GM19395 (cell line): ENCODE measurements at regions not wholly inside any gene's neighbourhood (a gene's known extent, or its start where the extent isn't known, plus 50 kb on each side); places are given as distances from the start of the nearest gene placed in this dataset.
"Not testable (repeated sequence)": the region's sequence is repeated elsewhere in the genome, so short reads cannot be mapped to it uniquely, and the experiment has no call there.

Experiments used
- ATAC-seq: cut with Tn5 transposase; IDR thresholded peaks from one replicate; pipeline ENCODE4 v1.9.1; 2021; ENCODE audit warnings: mild to moderate bottlenecking, moderate library complexity; ENCODE audit not compliant: unreplicated experiment

GRCh38 chr5:91839721-91840120, 456.6 kb upstream of the ARRDC3 start:
- no peak for ATAC-seq

GRCh38 chr5:91839233-91839632, 456.1 kb upstream of the ARRDC3 start:
- no peak for ATAC-seq

DNA sequence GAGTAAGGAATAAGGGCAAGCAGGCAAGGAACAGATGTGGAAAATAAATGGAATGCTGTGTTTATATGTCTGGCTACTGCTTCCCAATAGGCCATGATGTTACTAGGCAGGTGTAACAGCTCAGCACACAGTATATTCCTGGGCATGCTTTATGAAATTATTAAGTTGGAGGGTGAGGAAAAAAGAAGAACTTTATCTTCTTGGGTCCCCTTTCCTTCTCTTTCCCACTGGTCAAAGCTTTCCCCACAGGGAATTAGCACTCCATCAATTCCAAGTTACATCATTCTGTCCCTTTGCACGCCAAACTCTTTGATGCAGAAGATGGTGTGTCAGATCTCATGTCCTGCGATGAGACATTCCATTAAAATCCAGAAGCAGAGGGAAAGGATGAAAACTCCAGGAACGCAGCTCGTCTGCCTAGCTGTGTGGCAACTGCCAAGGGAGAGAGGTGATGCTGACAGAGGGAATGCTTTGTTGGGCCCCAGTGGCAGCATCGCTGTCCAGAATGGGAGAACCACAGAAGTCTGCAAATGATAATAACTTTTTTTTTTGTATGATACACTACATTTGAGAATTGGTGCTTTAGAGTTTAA, 447.3 kb upstream of the ARRDC3 start:
- no peak for ATAC-seq

- no peak for ATAC-seq
Measured at GRCh38 chr5:91825618-91826017, 442.5 kb upstream of the ARRDC3 start.

DNA sequence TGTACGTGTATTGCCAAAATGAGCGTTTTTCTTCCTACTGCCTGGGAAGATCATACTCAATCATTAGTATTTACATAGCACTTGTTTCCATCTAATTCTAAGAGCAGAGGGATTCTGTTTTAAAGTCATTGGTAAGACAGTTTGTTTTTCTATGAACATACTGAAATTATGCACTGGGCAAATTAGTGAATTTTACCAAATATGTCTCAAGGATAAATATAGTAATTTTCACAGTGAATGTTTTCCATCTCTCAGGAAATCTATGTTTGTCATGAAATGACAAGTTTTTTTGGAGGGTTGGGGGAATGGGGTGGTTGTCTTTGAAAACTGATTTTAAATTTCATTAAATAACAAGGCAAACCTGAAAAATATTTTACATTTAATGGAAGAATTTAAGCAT, 441.3 kb upstream of the ARRDC3 start:
- no peak for ATAC-seq

DNA sequence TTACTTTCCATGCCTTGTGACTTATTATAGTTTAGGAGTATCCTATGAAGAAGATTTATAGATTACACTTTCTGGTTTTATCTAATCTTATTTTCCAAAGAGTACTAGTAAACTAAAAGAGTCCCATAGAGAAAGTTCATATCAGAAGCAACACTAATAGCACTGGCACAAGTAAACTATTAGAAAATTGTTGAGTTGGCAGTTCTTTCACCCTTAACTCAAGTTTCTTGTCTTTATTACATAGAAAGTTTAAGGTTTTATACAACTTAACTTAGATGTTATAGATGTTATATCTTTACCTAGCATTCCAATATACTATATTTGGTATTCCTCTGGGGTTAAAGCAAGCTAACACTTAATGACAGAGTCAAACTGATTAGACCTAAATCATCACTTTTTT, 437.8 kb upstream of the ARRDC3 start:
- no peak for ATAC-seq

DNA sequence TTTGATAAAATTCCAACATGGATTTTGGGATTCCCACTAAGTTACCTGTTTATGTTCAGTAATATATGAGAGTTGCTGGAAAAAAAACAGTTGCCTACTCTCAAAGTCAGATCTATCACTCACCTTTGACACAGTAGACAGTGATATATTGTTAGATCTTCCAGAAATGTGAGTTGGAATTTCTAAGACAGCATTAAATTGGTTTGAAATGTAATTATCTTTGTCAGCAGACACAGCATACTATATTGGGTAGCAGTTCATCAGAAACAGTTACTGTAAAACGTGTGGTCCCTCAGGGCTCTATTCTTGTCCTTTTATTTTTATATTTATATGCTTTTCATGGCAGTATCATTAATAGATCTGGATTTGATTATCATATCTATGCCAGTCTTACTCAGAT, 433.6 kb upstream of the ARRDC3 start:
- no peak for ATAC-seq

DNA sequence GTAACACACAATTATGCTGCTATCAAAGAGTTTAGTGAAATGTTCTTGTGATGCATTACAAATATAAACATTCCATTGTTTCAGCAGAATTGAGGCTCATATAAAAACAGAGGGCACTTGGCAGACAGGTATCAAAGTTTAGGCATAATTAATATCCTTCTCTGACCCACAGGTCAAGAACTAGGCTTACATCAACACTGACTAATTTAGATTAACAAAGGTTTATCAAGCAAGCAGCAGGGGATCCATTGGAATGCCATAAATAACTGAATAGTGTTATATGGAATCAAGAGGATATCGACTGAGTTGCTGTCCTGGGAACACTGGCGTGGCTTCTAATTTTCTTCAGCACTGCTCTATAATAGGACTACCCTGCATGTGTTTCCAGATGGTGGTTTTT, 414.5 kb upstream of the ARRDC3 start:
- no peak for ATAC-seq

GRCh38 chr5:91794856-91795548, 411.9 kb upstream of the ARRDC3 start:
- ATAC-seq, result no peak

DNA sequence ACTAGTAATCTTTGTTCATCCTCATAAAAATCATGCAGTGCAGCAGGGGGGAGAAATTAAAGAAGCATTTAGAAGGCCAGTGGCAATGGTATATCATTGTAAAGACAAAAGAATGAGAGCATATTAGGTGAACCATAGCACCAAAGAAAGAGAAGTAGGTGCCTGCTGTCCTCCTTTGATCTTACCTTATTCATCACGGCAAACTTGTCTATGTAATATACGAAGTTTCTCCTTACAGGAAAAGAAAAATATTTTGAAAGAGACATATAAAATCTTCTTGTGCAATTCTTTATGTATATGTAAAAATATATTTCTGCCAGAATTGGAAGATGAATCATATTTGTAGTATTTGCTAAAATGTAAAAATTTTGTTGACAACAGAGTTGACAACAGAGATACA, 411.3 kb upstream of the ARRDC3 start:
- ATAC-seq, result no peak

DNA sequence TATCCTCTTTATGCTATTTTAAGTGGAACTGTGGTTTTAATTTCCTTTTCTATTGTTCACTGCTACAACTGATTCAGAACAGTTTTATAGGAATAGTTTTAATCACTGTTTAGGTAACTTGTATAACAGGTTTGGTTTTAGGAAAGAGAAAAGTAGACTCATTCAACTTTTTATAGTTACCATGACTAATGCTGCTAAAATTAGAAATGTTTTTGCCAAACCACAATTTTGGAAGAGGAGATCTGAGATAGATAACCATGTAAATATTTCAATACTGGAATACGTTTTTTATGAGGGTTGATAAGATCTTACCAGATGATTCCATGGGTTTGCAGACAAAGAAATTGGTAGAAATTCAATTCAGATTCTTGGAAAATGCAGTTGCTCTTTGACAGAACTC, 404.6 kb upstream of the ARRDC3 start:
- ATAC-seq, result no peak

DNA sequence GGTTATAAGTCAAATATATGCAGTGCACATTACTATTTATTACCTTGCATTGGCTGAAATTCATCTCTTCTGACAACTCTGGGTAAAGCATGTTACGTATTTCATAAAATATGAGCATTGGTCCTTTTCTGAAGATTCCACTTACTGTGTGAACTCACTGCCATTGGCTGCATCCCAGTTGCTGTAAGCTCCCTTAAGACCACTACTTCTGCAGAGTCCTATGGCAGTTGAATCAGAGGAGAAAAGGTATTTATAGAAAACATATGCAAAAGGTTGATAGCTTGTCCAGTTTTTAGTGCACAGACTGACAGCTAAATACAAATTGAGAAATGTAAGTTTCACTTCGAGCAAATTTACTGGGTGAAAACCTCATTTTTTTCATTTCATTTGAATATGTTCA, 394.6 kb upstream of the ARRDC3 start:
- no peak for ATAC-seq

DNA sequence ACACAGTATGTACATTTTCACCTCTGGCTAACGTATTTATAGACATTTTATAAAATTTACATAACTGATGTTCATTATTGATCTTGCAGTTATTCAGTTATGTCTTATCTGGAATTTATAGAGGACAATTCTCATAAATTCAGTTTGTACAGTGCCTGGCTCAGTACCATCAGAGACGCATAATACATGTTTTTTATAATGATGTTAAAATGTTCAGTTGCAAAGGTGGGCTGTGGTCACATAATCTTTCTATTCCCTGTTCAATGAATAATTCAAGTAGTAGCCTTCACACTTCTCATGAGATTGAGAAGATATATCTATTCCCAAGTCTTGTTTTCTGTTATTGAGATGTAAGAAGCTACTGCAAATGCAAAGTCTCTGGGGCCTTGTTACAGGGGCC, 393.1 kb upstream of the ARRDC3 start:
- no peak for ATAC-seq

GRCh38 chr5:91770400-91770799, 387.3 kb upstream of the ARRDC3 start:
- no peak for ATAC-seq

DNA sequence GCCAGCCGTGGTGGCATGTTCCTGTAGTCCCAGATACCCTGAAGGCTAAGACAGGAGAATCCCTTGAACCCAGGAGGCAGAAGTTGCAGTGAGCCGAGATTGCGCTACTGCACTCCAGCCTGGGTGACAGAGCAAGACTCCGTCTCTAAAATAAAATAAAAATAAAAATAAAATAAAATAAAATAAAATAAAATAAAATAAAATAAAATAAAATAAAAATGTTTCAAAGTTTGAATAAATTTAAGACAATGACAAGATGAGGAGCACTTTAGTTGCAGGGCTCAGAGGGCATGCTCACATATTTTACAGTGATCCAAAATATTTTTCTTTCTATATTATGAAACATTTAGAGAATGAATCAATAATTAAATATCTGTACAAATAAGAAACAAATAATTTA, 374.3 kb upstream of the ARRDC3 start:
- not testable (repeated sequence) for ATAC-seq

DNA sequence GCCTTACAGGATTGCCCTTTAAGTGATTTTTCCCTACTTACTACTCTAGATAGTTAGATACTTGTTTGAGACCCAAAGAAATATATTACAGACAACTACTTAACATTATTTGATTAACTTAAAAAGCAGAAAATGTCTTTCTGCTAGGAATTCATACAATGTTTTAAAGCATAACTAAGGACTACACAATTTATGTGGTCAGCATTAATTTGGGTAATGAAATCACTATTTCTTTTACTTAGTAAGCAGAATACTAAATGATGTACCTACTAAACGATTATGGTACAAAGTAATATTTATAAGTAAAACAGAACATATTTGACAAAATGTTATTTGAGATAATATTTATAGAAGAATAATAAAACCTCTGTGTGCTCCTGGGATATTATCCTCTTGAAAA, 371.9 kb upstream of the ARRDC3 start:
- no peak for ATAC-seq

GRCh38 chr5:91744470-91744869, 361.4 kb upstream of the ARRDC3 start:
- not testable (repeated sequence) for ATAC-seq

- ATAC-seq, result no peak
Measured at GRCh38 chr5:91742550-91742949, 359.4 kb upstream of the ARRDC3 start.

DNA sequence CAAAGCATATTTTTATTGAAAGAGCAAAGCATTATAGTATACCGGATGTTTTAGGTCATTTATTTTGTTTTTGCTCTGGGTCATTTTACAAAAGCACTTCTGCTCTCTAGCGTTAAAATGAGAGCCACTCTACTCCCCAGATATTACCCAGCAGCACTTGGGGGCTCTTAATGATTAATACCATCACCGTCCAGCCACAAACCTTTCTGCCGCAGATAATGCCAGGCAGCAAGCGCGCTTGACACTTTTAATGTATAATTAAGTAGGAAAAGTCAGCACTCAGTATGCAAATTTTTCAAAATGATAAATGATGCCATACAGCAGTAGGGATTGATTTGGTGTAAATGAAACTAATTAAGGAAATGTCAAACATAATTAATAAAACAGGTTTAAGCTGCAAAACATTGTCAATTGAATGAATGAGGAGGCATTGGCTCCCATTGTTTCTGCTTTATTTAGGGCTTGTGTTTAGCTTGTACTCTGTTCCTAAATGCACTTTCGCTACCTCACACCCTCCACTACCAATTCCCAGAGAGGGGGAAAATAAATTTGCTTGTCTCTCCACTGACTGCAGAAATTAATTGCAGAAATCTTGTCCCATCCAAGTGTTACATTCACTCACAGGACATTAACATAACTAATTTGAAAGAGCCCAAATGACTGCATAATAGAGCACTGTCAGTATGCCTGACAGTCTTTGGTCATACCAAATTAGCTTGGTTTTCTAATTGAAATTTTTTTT, 358.8 kb upstream of the ARRDC3 start:
- no peak for ATAC-seq

- ATAC-seq, result no peak
Measured at GRCh38 chr5:91730026-91730425, 346.9 kb upstream of the ARRDC3 start.

DNA sequence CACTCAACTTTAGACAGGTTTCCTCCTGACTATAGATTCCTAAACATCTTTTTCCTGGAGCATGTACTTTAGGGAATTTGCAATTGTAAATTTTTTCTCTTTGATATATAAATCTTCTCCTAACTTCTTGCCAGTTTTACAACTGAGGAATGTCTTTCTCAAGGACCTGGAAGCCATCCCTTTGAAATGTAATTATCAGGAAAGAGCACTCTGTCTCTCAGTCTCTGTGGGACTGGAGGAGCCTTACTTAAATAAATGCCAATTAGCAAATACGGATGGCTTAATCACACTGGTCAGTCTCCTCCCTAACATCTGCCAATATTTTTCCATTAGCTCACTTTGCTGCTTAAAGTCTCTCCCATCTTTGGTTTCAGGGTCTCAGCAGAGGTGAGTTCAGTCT, 344.3 kb upstream of the ARRDC3 start:
- no peak for ATAC-seq

DNA sequence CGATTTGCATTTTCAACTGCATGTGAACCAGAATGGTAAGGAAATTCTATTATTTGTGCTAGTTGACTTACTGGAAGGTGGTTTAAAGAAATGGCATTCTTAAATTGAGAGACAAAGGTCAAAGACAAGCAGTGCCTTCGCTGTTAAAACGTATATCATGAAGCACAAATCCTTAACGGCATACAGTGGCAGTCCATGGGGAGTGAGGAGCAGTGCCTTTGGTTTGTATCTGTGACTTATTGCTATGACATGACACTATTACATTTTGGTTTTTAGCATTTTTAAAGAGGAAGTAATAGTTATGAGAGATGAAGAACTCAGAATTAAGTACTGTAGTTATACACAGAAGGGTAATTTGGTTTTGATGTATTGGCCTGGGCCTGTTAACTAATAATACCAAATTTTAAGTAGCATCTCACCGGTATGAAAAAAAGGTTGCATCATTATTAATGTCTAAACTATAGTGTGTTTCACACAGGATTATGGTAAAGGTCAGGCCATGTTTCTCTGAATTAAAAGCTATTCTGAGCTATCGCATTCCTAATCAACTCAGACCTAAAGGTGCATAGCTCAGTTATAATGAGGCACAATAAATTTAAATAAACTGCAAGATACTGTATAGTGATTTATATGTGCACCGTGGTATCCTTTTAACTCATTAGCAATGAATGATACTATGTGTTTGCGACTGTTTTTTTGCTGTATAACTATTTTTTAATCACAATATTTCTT, 339.8 kb upstream of the ARRDC3 start:
- no peak for ATAC-seq
